ENCODE measurements at regions not wholly inside any gene's neighbourhood (a gene's known extent, or its start where the extent isn't known, plus 50 kb on each side); places are given as distances from the start of the nearest gene placed in this dataset.

- no peak for TF ChIP-seq CTCF (IDR thresholded peaks at IDR 0.05; ENCODE audit: extremely low read depth in 1 of 2, insufficient read depth in 1 of 2, low read depth in 1 of 2, low read length in 2 of 2)
- no peak for TF ChIP-seq POLR2A (IDR thresholded peaks at IDR 0.05; ENCODE audit: low read depth, low read length)
- no peak for TF ChIP-seq POLR2AphosphoS5 (IDR thresholded peaks at IDR 0.05; ENCODE audit: insufficient read depth, low read depth, low read length)
- TF ChIP-seq MAX (IDR thresholded peaks at IDR 0.05; ENCODE audit: insufficient read depth, insufficient read length): no peak
Observed at GRCh38 chr2:164102366-164102765, 366.6 kb upstream of the FIGN start.

All from endothelial cell of umbilical vein (primary cell).